ENCODE measurements at regions not wholly inside any gene's neighbourhood (a gene's known extent, or its start where the extent isn't known, plus 50 kb on each side); places are given as distances from the start of the nearest gene placed in this dataset.
"Not testable (repeated sequence)": the region's sequence is repeated elsewhere in the genome, so short reads cannot be mapped to it uniquely, and the experiment has no call there.

- DNase-seq = no peak
Measured at GRCh38 chr5:138647261-138647788, 72.1 kb upstream of the HSPA9 start.

- no peak for DNase-seq
Measured at GRCh38 chr5:138646671-138647070, 71.5 kb upstream of the HSPA9 start.

DNA sequence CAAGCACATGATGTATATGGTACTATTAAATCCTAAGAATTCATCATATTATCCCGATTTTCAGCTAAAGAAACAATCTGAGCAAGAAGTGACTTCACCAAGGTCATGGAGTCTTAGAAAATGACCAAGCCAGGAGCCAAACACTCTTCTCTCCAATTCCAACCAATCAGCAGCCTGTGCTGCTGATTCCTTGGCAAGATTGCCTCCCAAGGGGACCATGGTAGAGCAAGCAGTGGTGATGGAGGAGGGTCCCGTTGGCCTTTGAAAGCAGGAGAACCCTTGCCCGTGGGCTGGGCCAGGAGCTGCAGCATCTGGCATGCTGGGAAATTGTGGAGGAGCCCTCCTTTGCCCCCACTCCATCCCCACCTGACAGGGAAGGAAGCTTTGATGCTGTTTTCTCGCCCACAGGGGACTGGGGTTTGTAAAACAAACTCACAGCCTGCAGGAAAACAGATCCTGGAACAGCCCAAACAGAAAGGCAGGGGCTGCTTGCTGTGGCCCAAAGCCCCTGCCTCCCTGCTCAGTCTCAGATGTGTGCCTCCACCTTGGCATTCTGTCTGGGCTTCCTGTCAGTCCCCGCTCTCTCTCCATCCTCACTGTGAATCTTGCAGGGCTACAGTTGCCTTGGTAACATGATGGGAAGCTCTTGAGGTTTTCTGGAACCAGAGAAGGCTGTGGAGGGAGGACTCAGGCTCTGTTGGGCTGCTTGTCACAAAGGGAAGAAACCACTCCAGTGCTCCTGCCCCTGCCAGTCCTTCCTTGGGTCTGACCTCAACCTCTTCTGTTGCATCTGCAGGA is 70.8 kb upstream of the HSPA9 start:
- no peak for DNase-seq

DNA sequence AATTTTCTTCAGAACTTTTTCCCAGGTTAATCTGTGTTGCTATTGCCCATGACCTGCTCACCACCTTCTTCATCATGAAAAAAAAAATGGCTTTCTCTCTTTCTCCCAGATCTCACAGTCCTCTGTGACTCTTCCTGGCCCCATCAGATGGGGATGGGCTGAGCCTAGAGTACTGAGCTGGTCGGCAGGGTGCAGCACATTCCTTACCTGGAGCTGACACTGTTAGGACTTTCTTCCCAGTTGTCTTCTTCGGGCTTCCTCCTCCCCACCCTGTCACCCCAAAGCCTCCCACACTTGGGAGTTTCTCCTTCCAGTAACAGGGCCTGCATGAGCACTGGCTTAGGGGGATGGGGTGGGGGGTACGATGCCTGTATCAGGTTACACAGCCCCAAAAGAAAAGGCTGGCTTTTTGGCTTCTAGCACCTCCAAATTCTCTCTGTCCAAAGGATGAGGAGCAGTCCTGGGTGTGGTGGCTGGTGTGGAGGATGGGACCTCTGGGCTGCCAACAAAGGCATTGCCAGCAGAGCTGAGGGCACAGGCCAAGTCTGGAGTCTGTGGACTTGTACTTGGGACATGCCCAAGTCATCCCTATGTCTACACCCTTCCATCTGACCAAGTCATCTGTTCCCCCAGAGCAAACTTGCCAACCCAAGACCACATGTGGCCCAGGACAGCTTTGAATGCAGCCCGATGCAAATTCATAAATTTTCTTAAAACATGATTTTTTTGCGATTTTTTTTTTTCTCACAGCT is 68.0 kb upstream of the HSPA9 start:
- no peak for DNase-seq

DNA sequence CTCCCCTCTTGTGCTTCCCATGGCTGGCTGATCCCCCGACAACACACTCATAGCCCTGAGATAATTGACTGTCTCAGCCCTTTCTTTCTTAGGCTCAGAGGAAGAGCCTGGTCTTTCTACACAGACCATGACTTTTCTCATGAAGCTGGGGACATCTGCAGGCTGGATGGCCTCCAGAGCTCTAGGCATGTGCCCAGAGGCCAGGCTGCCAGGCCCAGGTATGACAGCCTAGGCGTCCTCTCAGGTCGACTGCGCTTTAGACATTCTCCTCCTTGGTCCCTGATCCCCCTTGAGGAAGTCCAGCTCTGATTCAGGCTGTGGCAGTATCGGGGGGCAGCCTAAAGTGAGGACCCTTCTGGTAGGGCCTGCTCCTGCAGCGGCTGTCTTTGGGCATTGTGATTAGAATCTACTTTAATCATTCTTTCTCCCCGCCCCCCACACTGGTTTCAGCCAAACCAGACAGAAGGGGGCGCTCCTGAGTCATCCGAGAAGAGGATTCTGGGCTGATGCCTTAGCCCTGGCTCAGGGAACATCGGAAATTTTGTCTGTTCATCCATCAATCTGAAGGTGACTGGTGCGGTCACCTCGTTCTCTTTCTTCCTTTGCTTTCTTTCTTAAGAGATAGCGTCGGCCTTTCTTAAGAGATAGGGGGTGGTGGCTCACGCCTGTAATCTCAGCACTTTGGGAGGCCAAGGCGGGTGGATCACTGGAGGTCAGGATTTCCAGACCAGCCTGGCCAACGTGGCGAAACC is 66.5 kb upstream of the HSPA9 start:
- DNase-seq = peak; percentile 34 to 61 (median 48)

DNA sequence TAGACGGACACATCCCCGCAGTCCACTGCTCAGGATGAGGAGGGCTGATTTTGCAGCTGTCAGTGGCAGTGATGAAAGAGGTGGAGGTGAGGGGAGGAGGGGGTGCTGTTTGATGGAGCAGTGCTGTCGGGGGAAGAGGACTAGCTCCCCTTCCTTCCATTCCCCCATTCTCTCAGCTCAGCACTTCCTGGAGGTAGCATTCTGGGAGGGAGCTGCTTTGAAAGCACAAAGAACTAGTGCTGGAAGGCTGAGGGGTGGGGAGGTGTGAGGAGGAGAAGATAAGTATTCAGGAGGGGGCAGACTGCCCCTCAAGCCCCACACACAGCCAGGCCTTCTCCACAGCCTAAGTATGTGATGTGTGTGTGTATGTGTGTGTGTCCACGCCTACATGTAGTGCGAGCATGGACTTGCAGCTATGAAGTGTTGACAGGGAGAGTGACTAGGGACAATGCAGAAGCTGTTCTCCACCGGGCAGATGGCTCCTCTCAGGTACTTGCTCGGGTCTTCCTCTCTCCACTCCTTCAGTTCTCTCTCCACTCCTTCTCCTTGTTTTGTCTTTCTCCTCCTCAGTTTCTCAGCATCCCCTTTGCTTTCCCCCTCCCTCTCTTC is 65.5 kb upstream of the HSPA9 start:
- no peak for DNase-seq

DNA sequence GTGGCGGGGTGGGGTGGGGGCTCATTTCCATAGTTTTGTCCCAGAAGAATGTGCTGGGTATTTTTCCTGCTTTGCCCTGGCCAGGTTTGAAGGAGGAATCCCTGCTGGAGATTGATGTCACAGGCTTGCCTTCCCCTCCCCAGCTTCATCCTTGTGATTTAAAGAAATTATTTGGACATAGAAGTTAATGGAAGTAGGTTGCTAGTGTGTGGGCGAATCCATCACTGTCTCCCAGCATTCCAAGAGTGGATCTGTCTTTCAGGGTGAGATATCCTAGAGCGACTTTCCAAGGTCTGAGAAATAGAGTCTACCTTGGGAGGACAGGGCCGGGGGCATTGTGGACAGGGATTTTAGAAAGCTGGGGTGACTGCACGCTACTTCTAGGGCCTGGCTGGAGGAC is 64.9 kb upstream of the HSPA9 start:
- DNase-seq = no peak

- DNase-seq = no peak
Measured at GRCh38 chr5:138639326-138639725, 64.1 kb upstream of the HSPA9 start.

DNA sequence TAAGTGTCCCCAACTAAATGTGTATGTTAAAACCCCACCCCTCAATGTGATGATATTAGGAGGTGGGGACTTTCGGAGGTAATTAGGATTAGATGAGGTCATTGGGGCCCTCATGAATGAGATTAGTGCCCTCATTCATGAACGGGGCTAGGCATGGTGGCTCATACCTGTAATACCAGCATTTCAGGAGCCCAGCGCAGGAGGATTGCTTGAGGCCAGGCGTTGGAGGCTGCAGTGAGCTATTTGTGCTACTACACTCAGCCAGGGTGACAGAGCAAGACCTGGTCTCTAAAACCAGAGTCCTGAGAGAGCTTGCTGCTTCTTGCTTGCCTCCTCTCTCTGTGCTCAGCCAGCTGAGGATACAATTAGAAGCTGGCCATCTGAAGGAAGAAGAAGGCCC is 62.1 kb upstream of the HSPA9 start:
- no peak for DNase-seq

DNA sequence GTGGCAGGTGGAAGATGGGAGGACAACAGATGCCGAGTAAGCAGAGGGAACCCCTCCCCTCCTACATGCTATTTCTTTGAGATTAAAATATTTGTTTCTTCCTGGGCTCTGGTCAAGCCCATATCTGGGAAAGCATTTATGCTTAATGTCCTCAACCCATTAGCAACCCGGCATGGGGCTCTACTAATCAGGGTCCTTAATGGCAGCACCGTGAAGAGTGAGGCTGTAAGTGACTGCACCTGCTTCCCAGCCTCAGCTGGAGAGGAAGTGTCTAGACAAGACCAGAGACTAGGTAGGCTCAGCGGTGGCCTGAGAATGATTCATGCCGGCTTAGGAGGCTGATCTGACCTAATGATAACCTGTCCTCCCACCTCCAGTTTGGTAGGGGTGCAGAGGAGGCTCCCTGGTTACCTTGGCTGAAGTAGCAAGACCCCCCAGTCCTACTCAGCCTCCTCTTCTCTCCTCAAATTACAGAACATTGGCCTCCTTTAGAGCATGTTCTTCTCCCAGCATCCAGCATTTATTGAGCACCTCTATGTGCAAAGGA is 61.3 kb upstream of the HSPA9 start:
- DNase-seq = no peak

DNA sequence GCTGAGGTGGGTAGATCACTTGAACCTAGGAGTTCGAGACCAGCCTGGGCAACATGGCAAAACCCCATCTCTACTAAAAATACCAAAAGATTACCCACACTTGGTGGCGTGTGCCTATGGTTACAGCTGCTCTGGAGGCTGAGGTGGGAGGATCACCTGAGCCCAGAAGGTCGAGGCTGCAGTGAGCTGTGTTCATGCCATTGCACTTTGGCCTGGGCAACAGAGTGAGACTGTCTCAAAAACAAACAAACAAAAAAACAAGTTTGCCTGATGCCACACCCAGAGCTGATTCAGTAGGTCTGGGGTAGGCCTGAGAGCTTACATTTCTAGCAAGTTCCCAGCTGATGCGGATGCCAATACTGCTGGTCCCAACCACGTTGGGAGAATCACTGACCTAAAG is 60.5 kb upstream of the HSPA9 start:
- no peak for DNase-seq

DNA sequence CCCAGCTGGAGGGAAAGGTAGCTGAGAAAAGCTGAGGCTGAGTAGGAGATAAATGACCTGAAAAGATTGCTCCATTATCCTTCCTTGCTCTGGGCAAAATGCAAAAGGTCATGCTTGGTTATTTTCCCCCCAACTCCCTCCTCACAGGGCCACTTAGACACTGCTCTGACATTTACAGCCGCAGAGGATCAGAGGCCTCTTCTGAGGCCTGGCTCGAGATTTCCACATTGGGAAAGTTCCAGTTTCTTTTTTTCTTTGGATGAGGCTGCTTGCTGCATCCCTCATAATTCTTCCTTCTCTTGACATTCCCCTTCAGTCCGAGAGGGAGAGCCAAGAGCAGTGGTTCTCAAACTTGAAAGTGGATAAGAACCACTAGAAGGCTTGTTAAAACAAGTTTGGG is 60.1 kb upstream of the HSPA9 start:
- DNase-seq = no peak

GRCh38 chr5:138634804-138635203 is 59.6 kb upstream of the HSPA9 start:
- DNase-seq = not testable (repeated sequence)

- DNase-seq = peak in 1 of 5 donors; percentile 14
Measured at GRCh38 chr5:138632900-138633489, 57.8 kb upstream of the HSPA9 start.

GRCh38 chr5:138631096-138631928 is 56.1 kb upstream of the HSPA9 start:
- peak in 1 of 5 donors; percentile 1 for DNase-seq

- no peak for DNase-seq
Measured at GRCh38 chr5:138629392-138629791, 54.2 kb upstream of the HSPA9 start.

GRCh38 chr5:138626333-138626944 is 51.2 kb upstream of the HSPA9 start:
- no peak for DNase-seq

DNA sequence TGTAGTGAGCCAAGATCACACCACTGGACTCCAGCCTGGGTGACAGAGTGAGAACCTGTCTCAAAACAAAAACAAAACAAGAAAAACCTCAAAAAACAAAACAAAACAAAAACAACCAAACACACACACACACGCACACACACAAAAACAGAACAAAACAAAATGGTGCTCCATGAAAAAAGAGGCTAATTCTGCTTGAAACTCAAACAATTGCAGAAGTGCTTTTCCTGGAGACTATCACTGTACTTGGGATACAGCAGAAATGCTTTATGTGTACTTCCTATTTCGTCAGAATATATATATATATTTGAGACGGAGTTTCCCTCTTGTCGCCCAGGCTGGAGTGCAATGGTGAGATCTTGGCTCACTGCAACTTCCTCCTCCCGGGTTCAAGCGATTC is 49.9 kb upstream of the HSPA9 start:
- no peak for DNase-seq

Data from T-helper 1 cell (primary cell).